Stimulated activated CD8-positive, alpha-beta memory T cell treated with anti-CD3 and anti-CD28 coated beads, Interleukin-15, amount 100 ng/mL, for 1 hour (primary cell): ENCODE measurements at regions not wholly inside any gene's neighbourhood (a gene's known extent, or its start where the extent isn't known, plus 50 kb on each side); places are given as distances from the start of the nearest gene placed in this dataset.
"Not testable (repeated sequence)": the region's sequence is repeated elsewhere in the genome, so short reads cannot be mapped to it uniquely, and the experiment has no call there.

ENCODE experiments used
- DNase-seq: peaks from one replicate; pipeline ENCODE4 v3.0.0-alpha.2; 2020; ENCODE audit warnings: low read depth

GRCh38 chr2:72031346-72032110 lies 116.1 kb downstream of the CYP26B1 start:
- DNase-seq, result no peak

- DNase-seq, result no peak
Observed at GRCh38 chr2:72028996-72029395, 118.7 kb downstream of the CYP26B1 start.

DNA sequence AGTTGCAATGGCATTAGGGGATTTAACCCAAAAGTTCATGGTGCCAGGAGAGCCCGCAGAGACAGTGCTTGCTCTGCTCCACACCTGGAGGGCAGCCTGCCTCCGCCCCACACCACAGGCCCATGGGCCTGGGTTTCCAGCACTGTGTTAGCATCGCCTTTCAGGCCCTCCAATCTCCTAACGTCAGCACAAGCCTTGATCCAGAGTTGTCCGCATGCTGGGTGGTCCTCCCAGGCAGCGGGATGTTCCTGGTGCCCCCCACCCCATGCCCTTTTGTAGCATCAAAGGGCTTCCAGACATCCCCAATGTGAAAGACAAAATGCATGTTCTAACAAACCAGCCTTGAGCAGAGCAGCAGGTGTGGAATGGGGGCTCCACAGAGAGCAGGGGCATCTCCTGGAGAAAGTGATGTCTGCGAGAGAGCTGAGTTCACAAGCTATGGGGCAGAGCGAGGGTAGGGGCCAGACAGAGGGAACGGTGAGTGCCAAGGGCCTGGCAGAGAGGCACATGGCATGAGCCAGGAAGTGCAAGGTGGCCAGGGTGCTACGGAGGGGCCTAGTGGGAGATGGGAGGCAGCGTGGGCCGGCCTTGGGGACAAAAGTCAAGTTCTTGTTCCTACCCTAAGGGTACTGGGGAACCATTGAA lies 119.2 kb downstream of the CYP26B1 start:
- DNase-seq, result no peak

- no peak for DNase-seq
Observed at GRCh38 chr2:72027426-72028161, 120.1 kb downstream of the CYP26B1 start.

- no peak for DNase-seq
Observed at GRCh38 chr2:72026819-72027425, 120.7 kb downstream of the CYP26B1 start.

- no peak for DNase-seq
Observed at GRCh38 chr2:72024451-72025175, 123.0 kb downstream of the CYP26B1 start.

- DNase-seq, result no peak
Observed at GRCh38 chr2:72023678-72024390, 123.8 kb downstream of the CYP26B1 start.

DNA sequence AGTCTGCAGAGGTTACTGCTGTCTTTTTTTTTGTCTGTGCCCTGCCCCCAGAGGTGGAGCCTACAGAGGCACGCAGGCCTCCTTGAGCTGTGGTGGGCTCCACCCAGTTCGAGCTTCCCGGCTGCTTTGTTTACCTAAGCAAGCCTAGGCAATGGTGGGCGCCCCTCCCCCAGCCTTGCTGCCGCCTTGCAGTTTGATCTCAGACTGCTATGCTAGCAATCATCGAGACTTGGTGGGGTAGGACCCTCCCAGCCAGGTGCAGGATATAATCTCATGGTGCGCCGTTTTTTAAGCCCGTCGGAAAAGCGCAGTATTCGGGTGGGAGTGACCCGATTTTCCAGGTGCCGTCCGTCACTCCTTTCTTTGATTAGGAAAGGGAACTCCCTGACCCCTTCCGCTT lies 126.3 kb downstream of the CYP26B1 start:
- DNase-seq, result not testable (repeated sequence)

GRCh38 chr2:72015266-72015665 lies 132.4 kb downstream of the CYP26B1 start:
- no peak for DNase-seq

DNA sequence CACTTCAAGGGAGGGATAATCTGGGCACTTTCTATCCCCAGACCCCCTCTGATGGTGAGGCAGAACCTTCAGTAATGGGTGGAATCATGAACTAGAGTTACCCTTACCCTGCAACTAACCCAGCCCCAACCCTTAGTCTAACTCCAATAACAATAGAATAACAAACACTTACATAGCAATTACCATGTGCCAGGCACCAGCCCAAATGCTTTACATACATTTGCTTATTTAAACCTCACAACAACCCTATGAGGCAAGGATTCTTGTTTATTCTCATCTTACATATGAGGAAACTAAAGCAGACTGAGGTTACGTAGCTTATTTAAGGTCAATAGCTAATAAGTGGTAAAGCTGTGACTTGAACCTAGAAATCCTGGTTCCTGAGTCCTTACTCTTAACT lies 132.8 kb downstream of the CYP26B1 start:
- no peak for DNase-seq

GRCh38 chr2:72013726-72014125 lies 133.9 kb downstream of the CYP26B1 start:
- no peak for DNase-seq

DNA sequence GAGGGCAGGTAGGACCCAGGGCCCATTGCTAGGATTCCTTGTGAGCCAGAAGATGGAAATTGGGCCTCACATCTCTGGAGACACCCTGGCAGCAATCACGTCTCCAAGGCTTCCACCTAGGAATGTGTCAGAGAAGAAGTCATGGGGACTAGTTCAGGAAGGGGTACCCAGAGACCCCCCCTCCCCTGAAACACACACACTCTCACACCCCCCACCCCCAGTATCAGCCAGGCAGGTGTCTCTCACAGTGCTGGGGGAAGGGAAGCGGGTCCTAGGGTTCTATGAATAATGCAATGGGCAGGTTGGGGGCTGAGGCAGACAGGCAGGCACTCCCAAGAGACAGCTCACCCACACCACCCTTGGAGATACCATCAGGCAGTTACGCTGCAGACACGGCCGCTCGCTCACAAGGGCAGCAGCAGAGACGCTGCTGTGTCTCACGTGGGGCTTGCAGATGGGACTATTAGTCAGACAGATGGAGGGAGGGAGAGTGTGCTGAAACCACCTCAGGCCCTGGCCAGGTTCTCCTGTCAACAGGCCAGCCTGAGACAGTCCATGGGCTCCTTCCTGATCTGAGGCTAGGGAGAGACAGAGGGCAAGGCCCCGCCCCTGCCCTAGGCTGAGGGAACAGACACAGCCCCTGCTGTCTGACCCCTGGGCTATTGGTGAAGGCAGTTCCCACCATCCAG lies 134.6 kb downstream of the CYP26B1 start:
- DNase-seq, result no peak

- DNase-seq, result no peak
Observed at GRCh38 chr2:72011791-72012190, 135.9 kb downstream of the CYP26B1 start.

DNA sequence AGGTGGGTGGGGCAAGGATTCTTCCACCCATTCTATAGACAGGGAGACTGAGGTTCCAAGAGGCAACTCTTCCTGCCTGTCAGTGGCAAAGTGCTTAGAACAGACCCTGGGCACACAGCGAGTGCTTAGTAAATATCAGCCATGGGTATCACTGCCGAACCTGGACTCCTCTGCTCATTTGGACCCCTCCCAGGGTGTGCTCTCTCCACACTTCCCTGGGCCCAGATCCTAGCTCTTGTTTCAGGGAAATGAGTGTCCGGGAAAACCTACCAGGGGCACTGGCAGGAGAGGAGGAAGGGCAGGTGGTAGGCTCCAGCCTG lies 136.3 kb downstream of the CYP26B1 start:
- no peak for DNase-seq

GRCh38 chr2:72010647-72011369 lies 136.9 kb downstream of the CYP26B1 start:
- DNase-seq, result no peak

DNA sequence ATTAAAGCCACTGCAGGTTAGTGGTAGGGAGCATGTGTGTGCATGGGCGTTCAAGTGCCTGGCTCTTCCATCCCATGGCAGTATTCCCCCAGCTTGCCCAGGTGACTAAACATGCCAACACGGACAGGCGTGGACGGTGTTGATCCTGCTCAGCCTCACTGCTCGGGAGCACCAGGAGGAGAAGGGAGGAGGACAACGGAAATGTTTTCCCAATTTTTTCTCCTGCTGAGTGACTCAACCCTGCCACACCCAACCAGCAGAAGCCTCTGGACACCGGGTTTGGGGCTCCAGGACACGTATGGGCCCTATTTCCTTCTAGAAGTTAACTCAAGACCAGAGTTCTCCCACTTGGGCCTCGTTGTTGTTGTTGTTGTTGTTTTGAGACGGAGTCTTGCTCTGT lies 139.1 kb downstream of the CYP26B1 start:
- DNase-seq, result no peak

DNA sequence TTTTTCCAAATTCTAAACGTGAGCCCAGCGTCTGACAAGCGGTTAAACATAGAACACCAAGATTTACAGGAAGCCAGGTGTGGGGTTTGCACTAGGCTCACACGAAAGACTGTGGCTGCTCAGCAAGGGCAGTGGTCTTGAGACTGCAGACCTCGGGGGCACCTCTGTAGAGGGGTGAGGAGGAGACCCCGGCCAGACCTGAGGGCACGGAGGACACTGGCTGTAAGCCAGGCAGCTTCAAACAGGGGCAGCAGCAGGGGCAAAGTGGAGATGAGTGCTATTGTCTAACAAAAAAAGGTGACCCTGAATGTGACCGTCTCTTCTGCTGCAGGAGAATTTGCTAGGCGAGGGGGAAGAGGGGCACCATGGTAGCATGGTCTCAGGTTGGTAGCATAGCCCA lies 140.3 kb downstream of the CYP26B1 start:
- no peak for DNase-seq

GRCh38 chr2:72006188-72006736 lies 141.4 kb downstream of the CYP26B1 start:
- no peak for DNase-seq

DNA sequence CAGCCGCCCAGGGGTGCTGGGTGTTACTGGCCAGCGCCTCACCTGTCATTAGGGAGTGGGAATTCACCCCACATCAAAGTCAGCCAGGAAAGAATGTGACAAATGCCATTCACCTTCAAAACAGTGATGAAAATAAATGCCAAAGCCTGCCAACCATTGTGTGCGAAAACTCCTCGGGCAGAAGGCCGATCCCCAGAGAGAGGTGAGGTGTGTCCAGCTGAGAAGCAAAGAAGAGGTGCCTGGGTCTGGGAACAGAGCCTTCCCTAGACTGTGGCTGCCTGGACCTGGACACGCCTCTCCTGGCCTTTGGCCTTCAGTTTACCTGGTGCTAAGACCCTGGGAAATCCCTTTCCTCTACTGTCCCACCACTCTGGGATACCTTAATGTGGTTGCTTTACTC lies 142.7 kb downstream of the CYP26B1 start:
- no peak for DNase-seq
